ENCODE measurements at regions not wholly inside any gene's neighbourhood (a gene's known extent, or its start where the extent isn't known, plus 50 kb on each side); places are given as distances from the start of the nearest gene placed in this dataset.

- H3K9me3 ChIP-seq (ENCODE audit: control insufficient read depth, insufficient read depth, low read depth, low read length): no peaks in the 10 kb centered on the region
- TF ChIP-seq, protein P1, sequence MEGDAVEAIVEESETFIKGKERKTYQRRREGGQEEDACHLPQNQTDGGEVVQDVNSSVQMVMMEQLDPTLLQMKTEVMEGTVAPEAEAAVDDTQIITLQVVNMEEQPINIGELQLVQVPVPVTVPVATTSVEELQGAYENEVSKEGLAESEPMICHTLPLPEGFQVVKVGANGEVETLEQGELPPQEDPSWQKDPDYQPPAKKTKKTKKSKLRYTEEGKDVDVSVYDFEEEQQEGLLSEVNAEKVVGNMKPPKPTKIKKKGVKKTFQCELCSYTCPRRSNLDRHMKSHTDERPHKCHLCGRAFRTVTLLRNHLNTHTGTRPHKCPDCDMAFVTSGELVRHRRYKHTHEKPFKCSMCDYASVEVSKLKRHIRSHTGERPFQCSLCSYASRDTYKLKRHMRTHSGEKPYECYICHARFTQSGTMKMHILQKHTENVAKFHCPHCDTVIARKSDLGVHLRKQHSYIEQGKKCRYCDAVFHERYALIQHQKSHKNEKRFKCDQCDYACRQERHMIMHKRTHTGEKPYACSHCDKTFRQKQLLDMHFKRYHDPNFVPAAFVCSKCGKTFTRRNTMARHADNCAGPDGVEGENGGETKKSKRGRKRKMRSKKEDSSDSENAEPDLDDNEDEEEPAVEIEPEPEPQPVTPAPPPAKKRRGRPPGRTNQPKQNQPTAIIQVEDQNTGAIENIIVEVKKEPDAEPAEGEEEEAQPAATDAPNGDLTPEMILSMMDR (conservative IDR thresholded peaks at IDR 0.05 in 1 of 2, IDR thresholded peaks at IDR 0.05 in 1 of 2; ENCODE audit: low read depth in 1 of 2, low read length in 2 of 2): no peak
- no peak for TF ChIP-seq EZH2 (IDR thresholded peaks at IDR 0.05; ENCODE audit: low read length, missing control alignments)
- H3K27me3 ChIP-seq (ENCODE audit: control insufficient read depth, insufficient read depth, low read length): no peaks in the 10 kb centered on the region
- H3K4me3 ChIP-seq (replicated peaks in 1 of 4; ENCODE audit: control extremely low read depth in 1 of 4, insufficient read depth in 1 of 4, low read depth in 3 of 4, low read length in 4 of 4): no peak overlapping the region
- no peaks in the 10 kb centered on the region for H3K36me3 ChIP-seq (ENCODE audit: control insufficient read depth, insufficient read depth, low read length)
- peaks cover 2% of the 10 kb centered on the region for H3K4me1 ChIP-seq (ENCODE audit: control insufficient read depth, extremely low read depth, insufficient read depth, low read length)
- peak; percentile 71 to 93 for DNase-seq (ENCODE audit: low read depth in 2 of 2)
- H3K9ac ChIP-seq (ENCODE audit: insufficient read depth, low read length): no peak overlapping the region
- no peaks in the 10 kb centered on the region for H4K20me1 ChIP-seq (ENCODE audit: control insufficient read depth, extremely low read depth, insufficient read depth, low read length)
- H3K27ac ChIP-seq (ENCODE audit: insufficient read depth, low read length): peak overlapping the region; percentile 40
- no peak overlapping the region for H2AFZ ChIP-seq (ENCODE audit: low read length)
- no peaks in the 10 kb centered on the region for H3K79me2 ChIP-seq (ENCODE audit: control insufficient read depth, insufficient read depth, low read length)
- H3K4me2 ChIP-seq (ENCODE audit: extremely low read depth, insufficient read depth, low read length): no peak overlapping the region
Measured at GRCh38 chr10:28842321-28842720, 165.0 kb downstream of the BAMBI start.

GRCh38 chr10:28845009-28845682 lies 167.8 kb downstream of the BAMBI start:
- H3K4me3 ChIP-seq (replicated peaks in 1 of 4; ENCODE audit: control extremely low read depth in 1 of 4, insufficient read depth in 1 of 4, low read depth in 3 of 4, low read length in 4 of 4): no peak overlapping the region
- no peak overlapping the region for H2AFZ ChIP-seq (ENCODE audit: low read length)
- H4K20me1 ChIP-seq (ENCODE audit: control insufficient read depth, extremely low read depth, insufficient read depth, low read length): no peaks in the 10 kb centered on the region
- no peaks in the 10 kb centered on the region for H3K9me3 ChIP-seq (ENCODE audit: control insufficient read depth, insufficient read depth, low read depth, low read length)
- no peaks in the 10 kb centered on the region for H3K79me2 ChIP-seq (ENCODE audit: control insufficient read depth, insufficient read depth, low read length)
- H3K27me3 ChIP-seq (ENCODE audit: control insufficient read depth, insufficient read depth, low read length): peaks cover 3% of the 10 kb centered on the region
- TF ChIP-seq EZH2 (IDR thresholded peaks at IDR 0.05; ENCODE audit: low read length, missing control alignments): no peak
- TF ChIP-seq, protein P1 (conservative IDR thresholded peaks at IDR 0.05 in 1 of 2, IDR thresholded peaks at IDR 0.05 in 1 of 2; ENCODE audit: low read depth in 1 of 2, low read length in 2 of 2): no peak
- no peaks in the 10 kb centered on the region for H3K36me3 ChIP-seq (ENCODE audit: control insufficient read depth, insufficient read depth, low read length)
- H3K27ac ChIP-seq (ENCODE audit: insufficient read depth, low read length): no peak overlapping the region
- no peak overlapping the region for H3K9ac ChIP-seq (ENCODE audit: insufficient read depth, low read length)
- H3K4me2 ChIP-seq (ENCODE audit: extremely low read depth, insufficient read depth, low read length): no peak overlapping the region
- peaks cover 2% of the 10 kb centered on the region for H3K4me1 ChIP-seq (ENCODE audit: control insufficient read depth, extremely low read depth, insufficient read depth, low read length)
- peak; percentile 81 to 89 for DNase-seq (ENCODE audit: low read depth in 2 of 2)

- no peaks in the 10 kb centered on the region for H3K4me1 ChIP-seq (ENCODE audit: control insufficient read depth, extremely low read depth, insufficient read depth, low read length)
- no peaks in the 10 kb centered on the region for H3K79me2 ChIP-seq (ENCODE audit: control insufficient read depth, insufficient read depth, low read length)
- H3K9me3 ChIP-seq (ENCODE audit: control insufficient read depth, insufficient read depth, low read depth, low read length): no peaks in the 10 kb centered on the region
- H3K9ac ChIP-seq (ENCODE audit: insufficient read depth, low read length): no peak overlapping the region
- H3K27ac ChIP-seq (ENCODE audit: insufficient read depth, low read length): no peak overlapping the region
- H2AFZ ChIP-seq (ENCODE audit: low read length): no peak overlapping the region
- peaks cover 8% of the 10 kb centered on the region for H3K27me3 ChIP-seq (ENCODE audit: control insufficient read depth, insufficient read depth, low read length)
- no peak overlapping the region for H3K4me3 ChIP-seq (replicated peaks in 1 of 4; ENCODE audit: control extremely low read depth in 1 of 4, insufficient read depth in 1 of 4, low read depth in 3 of 4, low read length in 4 of 4)
- DNase-seq (ENCODE audit: low read depth in 2 of 2): no peak
- no peaks in the 10 kb centered on the region for H3K36me3 ChIP-seq (ENCODE audit: control insufficient read depth, insufficient read depth, low read length)
- TF ChIP-seq, protein P1 (conservative IDR thresholded peaks at IDR 0.05 in 1 of 2, IDR thresholded peaks at IDR 0.05 in 1 of 2; ENCODE audit: low read depth in 1 of 2, low read length in 2 of 2): no peak
- TF ChIP-seq EZH2 (IDR thresholded peaks at IDR 0.05; ENCODE audit: low read length, missing control alignments): no peak
- H4K20me1 ChIP-seq (ENCODE audit: control insufficient read depth, extremely low read depth, insufficient read depth, low read length): no peaks in the 10 kb centered on the region
- no peak overlapping the region for H3K4me2 ChIP-seq (ENCODE audit: extremely low read depth, insufficient read depth, low read length)
Measured at GRCh38 chr10:28849309-28849708, 172.0 kb downstream of the BAMBI start.

Data from fibroblast of lung (primary cell).